Glutamatergic neuron (in vitro differentiated cells): ENCODE measurements at regions not wholly inside any gene's neighbourhood (a gene's known extent, or its start where the extent isn't known, plus 50 kb on each side); places are given as distances from the start of the nearest gene placed in this dataset.

Source experiments
- DNase-seq: peaks from one replicate; pipeline ENCODE4 v3.0.0; 2022
- H3K27ac Mint-ChIP-seq: one replicate; pipeline ENCODE4 v1.8.0; 2020; ENCODE audit warnings: mild to moderate bottlenecking, mixed read lengths, inconsistent platforms; ENCODE audit not compliant: unreplicated experiment
- H3K27me3 Mint-ChIP-seq: one replicate; pipeline ENCODE4 v1.8.0; 2020; ENCODE audit warnings: mild to moderate bottlenecking, moderate library complexity, mixed read lengths, inconsistent platforms; ENCODE audit not compliant: unreplicated experiment
- H3K36me3 Mint-ChIP-seq: one replicate; pipeline ENCODE4 v1.8.0; 2020; ENCODE audit warnings: mild to moderate bottlenecking, mixed read lengths, inconsistent platforms; ENCODE audit not compliant: unreplicated experiment
- H3K4me1 Mint-ChIP-seq: one replicate; pipeline ENCODE4 v1.8.0; 2020; ENCODE audit warnings: mild to moderate bottlenecking, low read depth, mixed read lengths, inconsistent platforms; ENCODE audit not compliant: unreplicated experiment
- H3K4me3 Mint-ChIP-seq: one replicate; pipeline ENCODE4 v1.8.0; 2020; ENCODE audit warnings: mild to moderate bottlenecking, mixed read lengths, inconsistent platforms; ENCODE audit not compliant: unreplicated experiment
- H3K9me3 Mint-ChIP-seq: one replicate; pipeline ENCODE4 v1.8.0; 2020; ENCODE audit warnings: mild to moderate bottlenecking, moderate library complexity, mixed read lengths, inconsistent platforms; ENCODE audit not compliant: unreplicated experiment
- CTCF ChIP-seq: fragments of 200-600 bp; sonication (generic); IDR thresholded peaks from one replicate; pipeline ENCODE4 v1.5.0; 2021; ENCODE audit not compliant: partially characterized antibody, unreplicated experiment

- no peak for TF ChIP-seq CTCF
- no peak overlapping the region for H3K4me3 Mint-ChIP-seq
- DNase-seq: no peak
- H3K4me1 Mint-ChIP-seq: peaks cover 28% of the 10 kb centered on the region
- peaks cover 13% of the 10 kb centered on the region for H3K27me3 Mint-ChIP-seq
- H3K9me3 Mint-ChIP-seq: peaks cover 4% of the 10 kb centered on the region
- H3K36me3 Mint-ChIP-seq: no peaks in the 10 kb centered on the region
- no peak overlapping the region for H3K27ac Mint-ChIP-seq
Measured at GRCh38 chr11:70647188-70648166, 249.1 kb downstream of the CTTN start.

- peaks cover 11% of the 10 kb centered on the region for H3K27me3 Mint-ChIP-seq
- H3K4me1 Mint-ChIP-seq: peaks cover 16% of the 10 kb centered on the region
- DNase-seq: no peak
- no peak for TF ChIP-seq CTCF
- H3K27ac Mint-ChIP-seq: no peak overlapping the region
- peaks cover 2% of the 10 kb centered on the region for H3K9me3 Mint-ChIP-seq
- H3K4me3 Mint-ChIP-seq: no peak overlapping the region
- no peaks in the 10 kb centered on the region for H3K36me3 Mint-ChIP-seq
Measured at GRCh38 chr11:70650075-70650909, 252.0 kb downstream of the CTTN start.

GRCh38 chr11:70651031-70651430, 252.7 kb downstream of the CTTN start:
- no peak overlapping the region for H3K4me3 Mint-ChIP-seq
- H3K4me1 Mint-ChIP-seq: peaks cover 14% of the 10 kb centered on the region
- H3K9me3 Mint-ChIP-seq: peaks cover 2% of the 10 kb centered on the region
- DNase-seq: no peak
- no peaks in the 10 kb centered on the region for H3K36me3 Mint-ChIP-seq
- no peak for TF ChIP-seq CTCF
- peaks cover 11% of the 10 kb centered on the region for H3K27me3 Mint-ChIP-seq
- H3K27ac Mint-ChIP-seq: no peak overlapping the region

- Mint-ChIP-seq H3K36me3 (no peaks in the 10 kb centered on the region), H3K4me1 (peaks cover 21% of the 10 kb centered on the region), H3K4me3 (no peak overlapping the region), H3K9me3 (peaks cover 2% of the 10 kb centered on the region), H3K27me3 (peaks cover 5% of the 10 kb centered on the region), H3K27ac (no peak overlapping the region)
- TF ChIP-seq CTCF: no peak
- DNase-seq: no peak
Measured at GRCh38 chr11:70654016-70654415, 255.7 kb downstream of the CTTN start.

GRCh38 chr11:70655816-70656215, 257.5 kb downstream of the CTTN start:
- no peak for DNase-seq
- Mint-ChIP-seq H3K27ac (no peak overlapping the region), H3K9me3 (peaks cover 5% of the 10 kb centered on the region), H3K27me3 (peaks cover 4% of the 10 kb centered on the region), H3K4me3 (no peak overlapping the region), H3K36me3 (no peaks in the 10 kb centered on the region), H3K4me1 (peaks cover 12% of the 10 kb centered on the region)
- TF ChIP-seq CTCF: no peak
